ENCODE measurements at regions not wholly inside any gene's neighbourhood (a gene's known extent, or its start where the extent isn't known, plus 50 kb on each side); places are given as distances from the start of the nearest gene placed in this dataset.
A peak's percentile ranks its signal among the peaks of the same experiment; 100 is the strongest.

GRCh38 chr18:11323359-11323819, 174.0 kb upstream of the PIEZO2 start:
- no peak for TF ChIP-seq CTCF (IDR thresholded peaks at IDR 0.05; ENCODE audit: borderline replicate concordance, insufficient read depth, low read depth, low read length)

GRCh38 chr18:11322716-11323115, 173.3 kb upstream of the PIEZO2 start:
- TF ChIP-seq CTCF (IDR thresholded peaks at IDR 0.05; ENCODE audit: borderline replicate concordance, insufficient read depth, low read depth, low read length): no peak
- no peak overlapping the region for H3K4me3 ChIP-seq (ENCODE audit: low read depth, low read length)

More at GRCh38 chr18:11323359-11323819, 174.0 kb upstream of the PIEZO2 start:
- no peak overlapping the region for H3K4me3 ChIP-seq (ENCODE audit: low read depth, low read length)

GRCh38 chr18:11322006-11322405, 172.6 kb upstream of the PIEZO2 start:
- TF ChIP-seq CTCF (IDR thresholded peaks at IDR 0.05; ENCODE audit: borderline replicate concordance, insufficient read depth, low read depth, low read length): no peak
- H3K4me3 ChIP-seq (ENCODE audit: low read depth, low read length): no peak overlapping the region

GRCh38 chr18:11320986-11321385, 171.6 kb upstream of the PIEZO2 start:
- no peak overlapping the region for H3K4me3 ChIP-seq (ENCODE audit: low read depth, low read length)
- no peak for TF ChIP-seq CTCF (IDR thresholded peaks at IDR 0.05; ENCODE audit: borderline replicate concordance, insufficient read depth, low read depth, low read length)

GRCh38 chr18:11316546-11316945, 167.2 kb upstream of the PIEZO2 start:
- TF ChIP-seq CTCF (IDR thresholded peaks at IDR 0.05; ENCODE audit: borderline replicate concordance, insufficient read depth, low read depth, low read length): no peak

GRCh38 chr18:11310476-11311086, 161.2 kb upstream of the PIEZO2 start:
- H3K4me3 ChIP-seq (ENCODE audit: low read depth, low read length): no peak overlapping the region
- TF ChIP-seq CTCF (IDR thresholded peaks at IDR 0.05; ENCODE audit: borderline replicate concordance, insufficient read depth, low read depth, low read length): peak; percentile 88

More at GRCh38 chr18:11316546-11316945, 167.2 kb upstream of the PIEZO2 start:
- H3K4me3 ChIP-seq (ENCODE audit: low read depth, low read length): no peak overlapping the region

GRCh38 chr18:11309172-11309571, 159.8 kb upstream of the PIEZO2 start:
- H3K4me3 ChIP-seq (ENCODE audit: low read depth, low read length): no peak overlapping the region
- TF ChIP-seq CTCF (IDR thresholded peaks at IDR 0.05; ENCODE audit: borderline replicate concordance, insufficient read depth, low read depth, low read length): peak; percentile 41; the same call in 1 of the 2 replicates

All from GM12875 (cell line).